GM23248 (cell line): ENCODE measurements at regions not wholly inside any gene's neighbourhood (a gene's known extent, or its start where the extent isn't known, plus 50 kb on each side); places are given as distances from the start of the nearest gene placed in this dataset.

Source experiments
- EZH2 ChIP-seq: fragments of 200-600 bp; sonication (generic); IDR thresholded peaks from 2 replicates; pipeline ENCODE4 v1.6.1; 2018; ENCODE audit warnings: antibody characterized with exemption, mild to moderate bottlenecking; ENCODE audit not compliant: insufficient read depth, poor library complexity, severe bottlenecking
- EZH2phosphoT487 ChIP-seq: fragments of 200-600 bp; sonication (generic); IDR thresholded peaks from 2 replicates; pipeline ENCODE4 v1.6.1; 2018; ENCODE audit warnings: antibody characterized with exemption, moderate library complexity, mild to moderate bottlenecking, low read depth; ENCODE audit not compliant: insufficient read depth

DNA sequence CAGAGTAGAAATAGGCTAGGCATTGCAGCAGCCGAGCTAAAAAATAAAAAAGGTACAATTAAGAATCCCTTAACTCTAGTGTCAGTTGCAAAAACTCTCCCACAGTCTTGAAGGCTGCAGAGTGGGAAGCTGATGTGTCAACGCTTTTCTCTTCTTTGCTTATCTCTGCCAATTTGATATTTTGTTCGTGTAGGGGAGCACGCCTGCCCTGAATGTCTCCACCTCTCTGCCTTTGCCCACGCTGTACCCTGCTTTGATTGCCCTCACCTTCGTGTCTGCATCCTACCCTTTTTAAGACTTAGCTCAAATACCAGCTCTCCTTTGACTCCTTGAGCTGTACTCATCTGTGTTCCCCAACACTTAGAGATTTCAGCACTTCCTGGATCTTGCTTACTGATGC lies 155.4 kb upstream of the CADPS start:
- no peak for TF ChIP-seq EZH2phosphoT487
- no peak for TF ChIP-seq EZH2
